HL-60 (cell line): ENCODE measurements at regions not wholly inside any gene's neighbourhood (a gene's known extent, or its start where the extent isn't known, plus 50 kb on each side); places are given as distances from the start of the nearest gene placed in this dataset.

Source experiments
- CTCF ChIP-seq: IDR thresholded peaks from one replicate; pipeline ENCODE4 v1.5.1; 2011; ENCODE audit warnings: low read length, control low read depth, inconsistent platforms; ENCODE audit not compliant: insufficient read depth
- GABPA ChIP-seq: IDR thresholded peaks from 2 replicates; pipeline ENCODE4 v1.6.1; 2012; ENCODE audit warnings: low read depth
- POLR2AphosphoS5 ChIP-seq: IDR thresholded peaks from 2 replicates; pipeline ENCODE4 v1.6.1; 2012; ENCODE audit warnings: low read depth

- TF ChIP-seq POLR2AphosphoS5 (no peak), CTCF (no peak), GABPA (no peak)
Measured at GRCh38 chr3:23000371-23000770, 202.8 kb upstream of the UBE2E2 start.
